ENCODE measurements at regions not wholly inside any gene's neighbourhood (a gene's known extent, or its start where the extent isn't known, plus 50 kb on each side); places are given as distances from the start of the nearest gene placed in this dataset.

GRCh38 chr16:77553130-77553529 is 118.3 kb upstream of the ADAMTS18 start:
- no peak overlapping the region for H2BK15ac ChIP-seq (ENCODE audit: low read length)
- 86 to 92% methylated on average over 1 to 9 of the region's 9 CpGs for WGBS, 2 experiments (ENCODE audit: extremely low coverage in 1 of 2, insufficient coverage in 1 of 2, insufficient read length in 1 of 2, insufficient replicate concordance in 2 of 2, low coverage in 1 of 2, low lambda C conversion rate in 2 of 2, missing lambda C conversion rate in 1 of 2)
- H3K4me3 ChIP-seq (ENCODE audit: extremely low read depth in 1 of 4, insufficient read depth in 2 of 4, low read depth in 3 of 4, low read length in 4 of 4): no peak overlapping the region
- no peak overlapping the region for H2BK20ac ChIP-seq (ENCODE audit: low read length)
- FAIRE-seq (no peak), DNase-seq (ENCODE audit: low read depth in 1 of 2, low spot score in 2 of 2) (no peak)
- H4K91ac ChIP-seq (replicated peaks; ENCODE audit: insufficient read length, low read length): no peak overlapping the region
- no peak overlapping the region for H2BK120ac ChIP-seq (replicated peaks; ENCODE audit: low read depth, low read length)
- H3K79me1 ChIP-seq (ENCODE audit: low read depth, low read length): no peaks in the 10 kb centered on the region
- no peaks in the 10 kb centered on the region for H3K27me3 ChIP-seq (replicated peaks in 1 of 4; ENCODE audit: control insufficient read depth in 3 of 4, extremely low read depth in 1 of 4, insufficient read depth in 3 of 4, low read length in 3 of 4)
- no peaks in the 10 kb centered on the region for H3K4me1 ChIP-seq (replicated peaks in 1 of 4; ENCODE audit: control insufficient read depth in 3 of 4, insufficient read depth in 4 of 4, low read length in 3 of 4)
- H3K56ac ChIP-seq (replicated peaks; ENCODE audit: insufficient read length, low read depth, low read length): no peak overlapping the region
- H3K14ac ChIP-seq (ENCODE audit: insufficient read length): no peak overlapping the region
- no peak overlapping the region for H2AFZ ChIP-seq (ENCODE audit: low read length)
- H3K23ac ChIP-seq (ENCODE audit: insufficient read length): no peak overlapping the region
- H2BK12ac ChIP-seq (ENCODE audit: low read depth, low read length): no peak overlapping the region
- no peak overlapping the region for H3K4me2 ChIP-seq (ENCODE audit: insufficient read depth in 1 of 2, low read depth in 2 of 2, low read length in 2 of 2)
- no peak overlapping the region for H3K9ac ChIP-seq (replicated peaks in 1 of 4; ENCODE audit: extremely low read depth in 1 of 4, low read depth in 3 of 4, low read length in 3 of 4)
- ChIA-PET CTCF (ENCODE audit: partially characterized antibody) (interaction anchor here (1.2 to 3.4 kb wide), 6 partner anchors 10 to 177 kb away, joined by 3 to 20 read pairs (median 4); no protein-coding TSS in a partner anchor), POLR2A (ENCODE audit: partially characterized antibody) (no interaction called here)
- no peaks in the 10 kb centered on the region for H3K36me3 ChIP-seq (ENCODE audit: control insufficient read depth in 2 of 4, insufficient read depth in 4 of 4, low read length in 3 of 4)
- no peaks in the 10 kb centered on the region for H4K20me1 ChIP-seq (replicated peaks in 1 of 2; ENCODE audit: control insufficient read depth in 1 of 2, insufficient read depth in 2 of 2, low read length in 2 of 2)
- TF ChIP-seq EZH2 (IDR thresholded peaks at IDR 0.05; ENCODE audit: low read depth, low read length, severe bottlenecking) (no peak), SP1 (IDR thresholded peaks at IDR 0.05; ENCODE audit: low read depth, low read length) (no peak), KDM5A (IDR thresholded peaks at IDR 0.05; ENCODE audit: low read length) (no peak), EP300 (IDR thresholded peaks at IDR 0.05; ENCODE audit: borderline replicate concordance in 1 of 2, low read depth in 2 of 2, low read length in 2 of 2) (no peak), BRCA1 (IDR thresholded peaks at IDR 0.05; ENCODE audit: low read depth, low read length) (no peak), USF2 (IDR thresholded peaks at IDR 0.05; ENCODE audit: low read length) (no peak), RFX5 (IDR thresholded peaks at IDR 0.05; ENCODE audit: borderline replicate concordance, low read depth, low read length) (no peak), KDM4A (IDR thresholded peaks at IDR 0.05; ENCODE audit: low read depth, low read length, severe bottlenecking) (no peak)
- no peak overlapping the region for H4K8ac ChIP-seq (ENCODE audit: extremely low read depth, insufficient read depth, low read length)
- H3K18ac ChIP-seq (ENCODE audit: extremely low read depth, low read length): no peak overlapping the region
- H2BK5ac ChIP-seq (ENCODE audit: low read depth, low read length): no peak overlapping the region
- H4K5ac ChIP-seq (ENCODE audit: insufficient read length, low read depth, low read length): no peak overlapping the region
- no peak overlapping the region for H3K27ac ChIP-seq (ENCODE audit: low read depth, low read length)
- no peaks in the 10 kb centered on the region for H3K23me2 ChIP-seq (ENCODE audit: low read depth, low read length)
- H3K4ac ChIP-seq (replicated peaks; ENCODE audit: insufficient read length, low read depth, low read length): no peak overlapping the region
- no peak overlapping the region for H2AK5ac ChIP-seq (ENCODE audit: low read depth, low read length)
- no peaks in the 10 kb centered on the region for H3K79me2 ChIP-seq (ENCODE audit: control insufficient read depth in 1 of 2, insufficient read depth in 2 of 2, low read length in 2 of 2)
- no peaks in the 10 kb centered on the region for H3K9me3 ChIP-seq (ENCODE audit: insufficient read depth in 2 of 2, low read depth in 1 of 2, low read length in 1 of 2)

Data from H1 (cell line).